GM12864 (cell line): ENCODE measurements at regions not wholly inside any gene's neighbourhood (a gene's known extent, or its start where the extent isn't known, plus 50 kb on each side); places are given as distances from the start of the nearest gene placed in this dataset.

Source experiments
- DNase-seq: peaks from one replicate; pipeline ENCODE4 v3.0.0-alpha.2; 2011; ENCODE audit warnings: low read depth
- H3K4me3 ChIP-seq: 2 replicates; pipeline ENCODE4 v1.5.1; 2011; ENCODE audit warnings: mild to moderate bottlenecking, low read depth, low read length, control low read depth
- TF ChIP-seq, protein P1 (sequence below): IDR thresholded peaks from 2 replicates; pipeline ENCODE4 v1.5.1; 2011; ENCODE audit warnings: low read depth, mild to moderate bottlenecking, moderate library complexity, low read length, control low read depth, inconsistent platforms; ENCODE audit errors: missing control alignments

DNA sequence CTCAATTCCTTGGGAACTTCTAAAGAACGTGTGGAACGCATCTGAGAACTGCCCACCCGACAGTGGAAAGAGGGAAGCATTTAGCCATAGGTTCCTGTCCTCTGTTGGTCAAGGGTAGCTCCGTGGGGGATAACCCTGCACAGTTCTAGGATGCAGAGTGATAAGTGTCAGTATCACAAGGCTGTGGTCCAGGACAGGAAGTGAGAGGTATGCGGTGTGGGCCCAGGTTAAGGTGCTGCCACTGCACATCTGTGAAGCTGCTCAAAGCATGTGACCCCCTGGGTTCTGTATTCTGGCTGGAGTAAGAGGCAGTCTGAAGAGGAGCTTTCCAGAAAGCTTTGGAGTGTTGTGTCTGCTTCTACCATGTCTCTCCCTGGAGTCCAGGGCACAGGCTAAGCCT lies 51.7 kb upstream of the HES1 start:
- H3K4me3 ChIP-seq, result no peak overlapping the region
- TF ChIP-seq, protein P1, sequence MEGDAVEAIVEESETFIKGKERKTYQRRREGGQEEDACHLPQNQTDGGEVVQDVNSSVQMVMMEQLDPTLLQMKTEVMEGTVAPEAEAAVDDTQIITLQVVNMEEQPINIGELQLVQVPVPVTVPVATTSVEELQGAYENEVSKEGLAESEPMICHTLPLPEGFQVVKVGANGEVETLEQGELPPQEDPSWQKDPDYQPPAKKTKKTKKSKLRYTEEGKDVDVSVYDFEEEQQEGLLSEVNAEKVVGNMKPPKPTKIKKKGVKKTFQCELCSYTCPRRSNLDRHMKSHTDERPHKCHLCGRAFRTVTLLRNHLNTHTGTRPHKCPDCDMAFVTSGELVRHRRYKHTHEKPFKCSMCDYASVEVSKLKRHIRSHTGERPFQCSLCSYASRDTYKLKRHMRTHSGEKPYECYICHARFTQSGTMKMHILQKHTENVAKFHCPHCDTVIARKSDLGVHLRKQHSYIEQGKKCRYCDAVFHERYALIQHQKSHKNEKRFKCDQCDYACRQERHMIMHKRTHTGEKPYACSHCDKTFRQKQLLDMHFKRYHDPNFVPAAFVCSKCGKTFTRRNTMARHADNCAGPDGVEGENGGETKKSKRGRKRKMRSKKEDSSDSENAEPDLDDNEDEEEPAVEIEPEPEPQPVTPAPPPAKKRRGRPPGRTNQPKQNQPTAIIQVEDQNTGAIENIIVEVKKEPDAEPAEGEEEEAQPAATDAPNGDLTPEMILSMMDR, result no peak
- DNase-seq, result no peak
